GM19395 (cell line): ENCODE measurements at regions not wholly inside any gene's neighbourhood (a gene's known extent, or its start where the extent isn't known, plus 50 kb on each side); places are given as distances from the start of the nearest gene placed in this dataset.
"Not testable (repeated sequence)": the region's sequence is repeated elsewhere in the genome, so short reads cannot be mapped to it uniquely, and the experiment has no call there.

Source experiments
- ATAC-seq: cut with Tn5 transposase; IDR thresholded peaks from one replicate; pipeline ENCODE4 v1.9.1; 2021; ENCODE audit warnings: mild to moderate bottlenecking, moderate library complexity; ENCODE audit not compliant: unreplicated experiment

GRCh38 chr2:41234093-41234492, 782.2 kb upstream of the SLC8A1 start:
- ATAC-seq, result no peak

DNA sequence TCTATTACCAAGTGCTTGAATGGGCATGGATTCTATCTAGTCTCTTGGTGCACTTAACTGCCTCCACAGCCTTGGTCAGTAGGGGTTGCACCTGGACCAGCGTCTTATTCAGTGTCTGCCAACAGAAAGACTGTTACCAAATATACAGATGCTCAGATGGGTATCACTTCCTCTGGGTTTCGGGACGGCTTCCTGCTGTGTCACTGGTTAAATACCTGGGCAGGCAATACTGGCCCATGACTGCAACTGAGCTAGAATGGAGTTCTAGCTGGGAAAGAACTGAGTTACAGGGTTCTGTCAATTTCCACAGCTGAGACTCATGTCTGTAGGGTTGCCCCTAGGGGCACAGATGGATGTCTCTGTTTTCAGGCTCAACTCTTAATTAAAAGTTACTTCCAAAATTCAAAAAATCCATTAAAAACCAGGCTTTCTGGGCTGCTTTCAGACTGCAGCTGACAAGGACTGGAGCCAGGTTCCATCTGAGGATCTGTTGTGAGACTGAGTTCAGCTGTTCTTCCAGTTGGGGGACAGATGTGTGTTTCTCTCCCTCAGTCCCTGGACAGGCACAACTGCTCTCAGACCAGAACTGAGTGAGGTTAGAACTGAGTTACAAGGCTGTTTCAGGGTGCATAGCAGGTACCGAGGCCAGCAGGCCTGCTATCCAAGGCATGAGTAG, 789.6 kb upstream of the SLC8A1 start:
- ATAC-seq, result no peak

DNA sequence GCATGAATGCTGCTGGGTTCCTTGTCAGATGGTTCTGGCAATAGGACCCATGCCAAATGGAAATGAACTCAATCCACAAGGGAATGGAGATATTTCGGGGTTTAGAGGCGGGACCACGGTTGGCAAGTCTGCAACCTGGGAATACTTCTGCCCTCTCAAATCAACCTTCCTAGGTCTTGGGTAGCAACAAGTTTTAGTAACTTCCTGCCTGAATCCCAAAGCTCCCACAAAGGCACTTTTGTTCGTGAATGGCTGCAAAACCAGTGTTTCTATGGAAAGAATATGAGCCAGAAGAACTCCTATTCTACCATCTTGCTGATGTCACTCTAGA, 790.1 kb upstream of the SLC8A1 start:
- ATAC-seq, result no peak

GRCh38 chr2:41267929-41268659, 779.7 kb upstream of the PKDCC start:
- ATAC-seq, result no peak

- ATAC-seq, result no peak
These were observed 764.6 kb upstream of the PKDCC start for GRCh38 chr2:41283079-41283775.

GRCh38 chr2:41293491-41293890, 754.3 kb upstream of the PKDCC start:
- ATAC-seq, result no peak

GRCh38 chr2:41294331-41294730, 753.5 kb upstream of the PKDCC start:
- ATAC-seq, result no peak

GRCh38 chr2:41313082-41313481, 734.7 kb upstream of the PKDCC start:
- ATAC-seq, result no peak

GRCh38 chr2:41314511-41315070, 733.2 kb upstream of the PKDCC start:
- no peak for ATAC-seq

GRCh38 chr2:41319437-41319836, 728.4 kb upstream of the PKDCC start:
- ATAC-seq, result no peak

DNA sequence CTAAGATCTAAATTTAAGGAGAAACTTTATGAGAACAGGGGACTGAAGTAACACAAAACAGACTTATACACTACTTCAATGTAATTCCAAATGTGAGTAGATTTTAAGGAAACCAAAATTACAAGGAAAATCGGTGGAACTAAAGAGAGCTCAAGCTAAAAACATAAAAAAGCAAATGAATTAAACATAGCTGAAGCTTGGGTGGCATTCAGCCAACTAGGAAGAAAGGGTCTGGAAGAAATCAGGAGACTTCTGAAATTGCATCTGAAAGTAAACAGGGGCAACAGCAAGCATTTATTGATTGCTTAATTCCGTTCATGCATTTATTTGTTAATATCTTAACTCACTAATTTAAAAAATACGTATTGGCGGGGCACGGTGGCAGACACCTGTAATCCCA, 727.3 kb upstream of the PKDCC start:
- ATAC-seq, result no peak

- ATAC-seq, result no peak
These were observed 726.5 kb upstream of the PKDCC start for GRCh38 chr2:41321351-41321750.

GRCh38 chr2:41326851-41327250, 721.0 kb upstream of the PKDCC start:
- ATAC-seq, result no peak

DNA sequence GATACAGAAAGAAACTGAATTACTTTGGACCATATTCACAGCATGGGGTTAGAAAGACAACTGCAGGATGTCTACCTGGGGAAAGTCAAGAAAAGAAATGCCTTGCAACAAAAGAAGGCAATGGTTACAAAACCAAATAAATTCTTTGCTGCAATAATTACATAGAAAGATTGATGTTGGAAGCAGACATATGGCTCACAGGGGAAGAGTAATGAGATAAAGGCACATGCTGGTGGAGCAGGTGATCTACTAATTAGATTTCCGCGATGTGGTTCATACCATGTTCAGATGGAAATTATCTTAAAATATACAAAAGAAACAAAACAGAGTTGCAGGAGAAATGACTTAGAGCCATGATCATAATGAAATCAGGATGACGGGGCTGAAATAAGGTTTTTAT, 718.8 kb upstream of the PKDCC start:
- ATAC-seq, result no peak

- ATAC-seq, result no peak
These were observed 713.7 kb upstream of the PKDCC start for GRCh38 chr2:41334159-41334558.

DNA sequence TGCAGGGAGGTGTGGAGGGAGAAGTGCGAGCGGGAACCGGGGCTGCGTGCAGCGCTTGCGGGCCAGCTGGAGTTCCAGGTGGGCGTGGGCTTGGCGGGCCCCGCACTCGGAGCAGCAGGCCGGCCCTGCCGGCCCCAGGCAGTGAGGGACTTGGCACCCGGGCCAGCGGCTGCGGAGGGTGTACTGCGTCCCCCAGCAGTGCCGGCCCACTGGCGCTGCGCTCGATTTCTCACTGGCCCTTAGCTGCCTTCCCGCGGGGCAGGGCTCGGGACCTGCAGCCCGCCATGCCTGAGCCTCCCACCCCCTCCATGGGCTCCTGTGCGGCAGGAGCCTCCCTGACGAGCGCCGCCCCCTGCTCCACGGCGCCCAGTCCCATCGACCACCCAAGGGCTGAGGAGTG, 712.2 kb upstream of the PKDCC start:
- ATAC-seq, result not testable (repeated sequence)

- ATAC-seq, result no peak
These were observed 709.9 kb upstream of the PKDCC start for GRCh38 chr2:41337956-41338355.

GRCh38 chr2:41344529-41344928, 703.3 kb upstream of the PKDCC start:
- ATAC-seq, result no peak

- no peak for ATAC-seq
These were observed 694.8 kb upstream of the PKDCC start for GRCh38 chr2:41353060-41353459.

DNA sequence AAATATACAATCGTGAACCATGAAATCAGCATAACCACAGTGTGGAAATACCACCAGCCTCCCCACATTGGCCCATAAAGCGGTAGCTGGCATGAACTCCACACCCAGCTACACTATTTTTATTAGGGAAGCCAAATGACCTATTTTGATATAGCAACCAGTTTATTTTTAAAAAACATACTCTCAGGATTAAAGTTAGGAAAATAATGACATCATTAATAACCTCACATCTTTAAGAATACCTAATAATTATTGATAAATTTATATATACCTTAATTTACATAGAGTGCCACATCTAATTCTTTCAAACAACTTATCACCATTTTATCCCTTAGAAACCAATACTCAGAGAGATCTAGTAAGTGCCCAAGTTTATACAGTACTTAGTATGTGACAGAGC, 692.0 kb upstream of the PKDCC start:
- no peak for ATAC-seq

GRCh38 chr2:41364842-41365241, 683.0 kb upstream of the PKDCC start:
- ATAC-seq, result no peak

DNA sequence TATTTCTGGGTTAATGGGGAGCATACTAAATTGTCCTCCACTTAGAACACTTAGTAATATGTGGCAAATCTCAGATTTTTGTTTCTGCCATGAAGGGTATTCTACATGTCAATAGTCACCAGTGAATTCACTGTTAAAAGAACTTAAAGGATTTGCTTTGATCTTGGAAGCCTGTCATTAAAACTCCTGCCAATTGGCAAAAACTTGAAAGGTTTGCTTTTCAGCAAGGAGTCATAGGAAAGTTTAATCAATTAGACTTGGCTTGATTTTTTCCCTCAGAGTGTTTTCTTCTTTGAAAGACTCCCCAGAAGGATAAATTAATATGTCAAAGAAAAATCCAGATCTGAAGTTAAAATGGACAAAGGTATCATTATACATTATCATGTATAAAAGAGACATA, 671.9 kb upstream of the PKDCC start:
- ATAC-seq, result no peak
